Lower leg skin (tissue), 4 donors: ENCODE measurements at regions not wholly inside any gene's neighbourhood (a gene's known extent, or its start where the extent isn't known, plus 50 kb on each side); places are given as distances from the start of the nearest gene placed in this dataset.

ENCODE experiments used
- DNase-seq, 2 donors: peaks; one replicate each; pipeline ENCODE4 v3.0.0-alpha.2; 2019; ENCODE audit warnings: low spot score in 2 of 2
- H3K4me3 ChIP-seq: fragments of 200-600 bp; sonication (generic); 2 replicates; pipeline ENCODE4 v1.5.1; 2017; ENCODE audit warnings: mild to moderate bottlenecking, low read depth; ENCODE audit not compliant: poor library complexity, severe bottlenecking
- POLR2A ChIP-seq, 2 donors: fragments of 450-650 bp; IDR thresholded peaks; one replicate each; pipeline ENCODE4 v1.6.1; 2016 to 2017; ENCODE audit warnings: antibody characterized with exemption in 2 of 2, mild to moderate bottlenecking in 1 of 2, moderate library complexity in 1 of 2
- WGBS, 2 donors: methylation state at CpG; one replicate each; pipeline ENCODE4 v1.1.5; 2018; 5-methylcytosine and 5-hydroxymethylcytosine counted together
- intact Hi-C: fragments of 100-400 bp; cut with DNase I; formaldehyde crosslinking; loops from one replicate; pipeline ENCODE4 v1.15.0; 2023; ENCODE audit warnings: low total_unique reads
- TF ChIP-seq, protein P1 (sequence below), 3 donors: fragments of 450-650 bp; IDR thresholded peaks; one replicate each; pipeline ENCODE4 v1.5.1; 2016; ENCODE audit warnings: antibody characterized with exemption in 3 of 3, mild to moderate bottlenecking in 3 of 3, moderate library complexity in 2 of 3

- H3K4me3 ChIP-seq, result no peak overlapping the region
- 70 to 87% methylated on average over 4 of the region's 4 CpGs for WGBS, 2 donors
- TF ChIP-seq, protein P1, sequence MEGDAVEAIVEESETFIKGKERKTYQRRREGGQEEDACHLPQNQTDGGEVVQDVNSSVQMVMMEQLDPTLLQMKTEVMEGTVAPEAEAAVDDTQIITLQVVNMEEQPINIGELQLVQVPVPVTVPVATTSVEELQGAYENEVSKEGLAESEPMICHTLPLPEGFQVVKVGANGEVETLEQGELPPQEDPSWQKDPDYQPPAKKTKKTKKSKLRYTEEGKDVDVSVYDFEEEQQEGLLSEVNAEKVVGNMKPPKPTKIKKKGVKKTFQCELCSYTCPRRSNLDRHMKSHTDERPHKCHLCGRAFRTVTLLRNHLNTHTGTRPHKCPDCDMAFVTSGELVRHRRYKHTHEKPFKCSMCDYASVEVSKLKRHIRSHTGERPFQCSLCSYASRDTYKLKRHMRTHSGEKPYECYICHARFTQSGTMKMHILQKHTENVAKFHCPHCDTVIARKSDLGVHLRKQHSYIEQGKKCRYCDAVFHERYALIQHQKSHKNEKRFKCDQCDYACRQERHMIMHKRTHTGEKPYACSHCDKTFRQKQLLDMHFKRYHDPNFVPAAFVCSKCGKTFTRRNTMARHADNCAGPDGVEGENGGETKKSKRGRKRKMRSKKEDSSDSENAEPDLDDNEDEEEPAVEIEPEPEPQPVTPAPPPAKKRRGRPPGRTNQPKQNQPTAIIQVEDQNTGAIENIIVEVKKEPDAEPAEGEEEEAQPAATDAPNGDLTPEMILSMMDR (IDR thresholded peaks at IDR 0.05), result no peak
- no peak for TF ChIP-seq POLR2A (IDR thresholded peaks at IDR 0.05)
- intact Hi-C loops, result no loop called here
- DNase-seq, result no peak
Observed at GRCh38 chr5:74334062-74334761, 306.3 kb downstream of the ENC1 start.

GRCh38 chr5:74333430-74333829 is 307.1 kb downstream of the ENC1 start:
- no peak overlapping the region for H3K4me3 ChIP-seq
- TF ChIP-seq POLR2A (IDR thresholded peaks at IDR 0.05), result no peak
- TF ChIP-seq, protein P1 (IDR thresholded peaks at IDR 0.05), result no peak
- intact Hi-C loops, result no loop called here
- no peak for DNase-seq

DNA sequence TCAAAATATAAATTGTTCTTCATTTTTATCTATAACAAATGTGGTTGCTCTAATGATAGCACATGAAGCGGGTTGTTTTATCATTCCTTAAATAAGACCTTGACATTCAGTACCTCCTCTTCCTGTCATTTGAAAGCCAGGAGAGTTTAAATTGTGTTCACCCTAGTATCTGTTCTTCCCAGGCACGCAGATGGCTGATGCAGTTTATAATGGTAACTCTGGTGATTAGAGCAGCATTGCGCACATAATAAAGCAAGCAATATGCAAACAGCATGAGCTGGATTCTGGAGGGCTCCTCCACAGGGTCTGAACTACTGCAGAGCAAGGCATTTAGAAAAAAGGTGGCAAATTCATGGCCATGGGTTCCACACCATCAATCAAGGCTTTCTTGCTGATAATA is 307.8 kb downstream of the ENC1 start:
- no peak for DNase-seq
- 92 to 93% methylated on average over 3 of the region's 3 CpGs for WGBS, 2 donors
- TF ChIP-seq, protein P1 (IDR thresholded peaks at IDR 0.05), result no peak
- no peak for TF ChIP-seq POLR2A (IDR thresholded peaks at IDR 0.05)
- H3K4me3 ChIP-seq, result no peak overlapping the region
- intact Hi-C loops, result no loop called here

DNA sequence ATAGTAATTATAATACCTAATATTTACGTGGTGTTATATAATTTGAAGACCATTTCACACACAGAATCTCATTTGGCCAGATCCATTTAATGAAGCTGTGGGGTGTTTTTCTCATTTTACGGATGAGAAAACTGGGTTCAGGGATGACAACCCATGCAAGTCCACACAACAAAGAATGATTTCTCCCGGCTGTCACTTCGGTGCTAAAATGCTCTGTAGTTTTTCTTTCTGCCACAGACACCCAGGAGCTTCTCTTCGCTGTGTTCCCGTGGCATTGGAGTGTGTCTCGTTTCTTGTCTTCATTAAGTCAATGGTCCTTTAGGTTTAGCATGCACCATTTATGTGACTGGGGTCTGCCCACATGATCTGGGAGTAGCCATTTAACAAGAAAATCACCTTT is 308.5 kb downstream of the ENC1 start:
- intact Hi-C loops, result no loop called here
- no peak overlapping the region for H3K4me3 ChIP-seq
- WGBS, 2 donors, result 94 to 95% methylated on average over 7 of the region's 7 CpGs
- no peak for DNase-seq
- TF ChIP-seq, protein P1 (IDR thresholded peaks at IDR 0.05), result no peak
- TF ChIP-seq POLR2A (IDR thresholded peaks at IDR 0.05), result no peak

GRCh38 chr5:74328221-74328630 is 312.3 kb downstream of the ENC1 start:
- WGBS, 2 donors, result 44 to 53% methylated on average over 1 of the region's 1 CpG
- intact Hi-C loops, result no loop called here
- TF ChIP-seq, protein P1 (IDR thresholded peaks at IDR 0.05), result no peak
- no peak for TF ChIP-seq POLR2A (IDR thresholded peaks at IDR 0.05)
- DNase-seq, result no peak
- no peak overlapping the region for H3K4me3 ChIP-seq

DNA sequence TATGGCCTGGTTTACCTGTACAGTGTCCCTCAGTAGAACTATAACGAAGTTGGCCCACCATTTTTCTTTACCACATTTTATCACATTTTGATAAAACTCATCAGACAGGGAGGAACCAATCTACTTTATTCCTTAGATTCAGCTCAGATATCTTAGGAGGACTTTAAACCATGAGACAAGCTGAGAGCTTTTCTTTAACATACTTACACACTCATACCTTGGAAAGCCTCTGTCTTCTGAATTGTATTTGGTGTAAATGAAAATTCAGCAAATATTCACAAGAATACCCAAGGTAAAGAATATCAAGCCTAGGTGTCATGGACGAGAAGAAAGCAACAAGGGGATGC is 313.2 kb downstream of the ENC1 start:
- WGBS, 2 donors, result 86 to 91% methylated on average over 2 of the region's 2 CpGs
- no peak overlapping the region for H3K4me3 ChIP-seq
- intact Hi-C loops, result no loop called here
- DNase-seq, result no peak
- no peak for TF ChIP-seq POLR2A (IDR thresholded peaks at IDR 0.05)
- TF ChIP-seq, protein P1 (IDR thresholded peaks at IDR 0.05), result no peak
